SH-SY5Y (cell line): ENCODE measurements at regions not wholly inside any gene's neighbourhood (a gene's known extent, or its start where the extent isn't known, plus 50 kb on each side); places are given as distances from the start of the nearest gene placed in this dataset.

Experiments
- GATA2 ChIP-seq: IDR thresholded peaks from 2 replicates; pipeline ENCODE4 v1.6.1; 2011; ENCODE audit warnings: mild to moderate bottlenecking, low read depth, low read length
- GATA3 ChIP-seq: IDR thresholded peaks from 2 replicates; pipeline ENCODE4 v1.6.1; 2011; ENCODE audit warnings: low read depth, mild to moderate bottlenecking, low read length, moderate library complexity

DNA sequence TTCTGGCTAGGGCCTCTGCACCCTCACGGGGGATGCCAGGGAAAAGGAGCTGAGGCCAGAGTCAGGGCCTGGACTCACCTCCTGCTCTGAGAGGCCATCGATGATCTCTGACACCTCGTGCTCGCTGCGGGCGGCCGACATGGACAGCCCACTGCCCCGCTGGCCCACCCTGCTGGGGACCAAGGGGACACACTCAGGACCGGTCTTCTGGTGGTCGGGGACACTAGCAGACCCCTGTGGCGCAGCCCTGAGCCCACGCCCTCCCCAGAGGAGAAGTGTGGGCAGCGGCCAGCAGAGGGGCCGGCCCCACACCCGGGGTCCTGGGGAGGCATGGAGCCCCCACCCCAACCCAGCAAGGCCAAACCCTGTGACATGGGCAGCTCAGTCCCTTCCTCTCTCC lies 134.6 kb downstream of the RFLNA start:
- TF ChIP-seq GATA3, result no peak
- TF ChIP-seq GATA2, result no peak
